ENCODE measurements at regions not wholly inside any gene's neighbourhood (a gene's known extent, or its start where the extent isn't known, plus 50 kb on each side); places are given as distances from the start of the nearest gene placed in this dataset.

- TF ChIP-seq SP1 (IDR thresholded peaks at IDR 0.05) (no peak), ELF4 (IDR thresholded peaks at IDR 0.05) (no peak), PKNOX1 (IDR thresholded peaks at IDR 0.05) (no peak), CTBP1 (IDR thresholded peaks at IDR 0.05; ENCODE audit: borderline replicate concordance) (no peak)
These were observed 237.0 kb downstream of the SYK start for GRCh38 chr9:91038483-91039124.

Measured in HEK293T (cell line).